ENCODE measurements at regions not wholly inside any gene's neighbourhood (a gene's known extent, or its start where the extent isn't known, plus 50 kb on each side); places are given as distances from the start of the nearest gene placed in this dataset.

DNA sequence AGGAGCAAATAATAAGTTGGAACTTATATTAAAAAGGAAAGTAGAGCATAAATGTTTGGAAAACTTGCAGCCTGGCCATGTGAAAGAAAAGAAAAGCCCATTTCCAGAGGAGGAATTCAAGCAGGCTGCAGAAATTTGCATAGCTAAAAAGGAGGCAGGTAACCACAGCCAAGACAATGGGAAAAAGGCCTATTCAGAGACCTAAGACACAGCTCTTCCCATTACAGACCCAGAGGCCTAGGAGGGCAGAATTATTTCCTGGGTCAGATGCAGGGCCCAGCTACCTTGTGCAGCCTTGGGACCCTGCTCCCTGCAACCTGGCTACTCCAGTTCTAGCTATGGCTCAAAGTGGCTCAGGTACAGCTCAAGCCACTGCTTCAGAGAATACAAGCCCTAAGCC lies 234.6 kb upstream of the BCHE start:
- Histone ChIP-seq H3K9me3 (no peaks in the 10 kb centered on the region), H3K4me1 (no peaks in the 10 kb centered on the region), H3K27me3 (no peaks in the 10 kb centered on the region), H3K36me3 (no peaks in the 10 kb centered on the region), H3K27ac (no peak overlapping the region), H3K4me3 (no peak overlapping the region)
- intact Hi-C loops (cut with DNase I): no loop called here
- no peak for DNase-seq (ENCODE audit: low spot score in 2 of 2)
- TF ChIP-seq, protein P1, sequence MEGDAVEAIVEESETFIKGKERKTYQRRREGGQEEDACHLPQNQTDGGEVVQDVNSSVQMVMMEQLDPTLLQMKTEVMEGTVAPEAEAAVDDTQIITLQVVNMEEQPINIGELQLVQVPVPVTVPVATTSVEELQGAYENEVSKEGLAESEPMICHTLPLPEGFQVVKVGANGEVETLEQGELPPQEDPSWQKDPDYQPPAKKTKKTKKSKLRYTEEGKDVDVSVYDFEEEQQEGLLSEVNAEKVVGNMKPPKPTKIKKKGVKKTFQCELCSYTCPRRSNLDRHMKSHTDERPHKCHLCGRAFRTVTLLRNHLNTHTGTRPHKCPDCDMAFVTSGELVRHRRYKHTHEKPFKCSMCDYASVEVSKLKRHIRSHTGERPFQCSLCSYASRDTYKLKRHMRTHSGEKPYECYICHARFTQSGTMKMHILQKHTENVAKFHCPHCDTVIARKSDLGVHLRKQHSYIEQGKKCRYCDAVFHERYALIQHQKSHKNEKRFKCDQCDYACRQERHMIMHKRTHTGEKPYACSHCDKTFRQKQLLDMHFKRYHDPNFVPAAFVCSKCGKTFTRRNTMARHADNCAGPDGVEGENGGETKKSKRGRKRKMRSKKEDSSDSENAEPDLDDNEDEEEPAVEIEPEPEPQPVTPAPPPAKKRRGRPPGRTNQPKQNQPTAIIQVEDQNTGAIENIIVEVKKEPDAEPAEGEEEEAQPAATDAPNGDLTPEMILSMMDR (IDR thresholded peaks at IDR 0.05): no peak

DNA sequence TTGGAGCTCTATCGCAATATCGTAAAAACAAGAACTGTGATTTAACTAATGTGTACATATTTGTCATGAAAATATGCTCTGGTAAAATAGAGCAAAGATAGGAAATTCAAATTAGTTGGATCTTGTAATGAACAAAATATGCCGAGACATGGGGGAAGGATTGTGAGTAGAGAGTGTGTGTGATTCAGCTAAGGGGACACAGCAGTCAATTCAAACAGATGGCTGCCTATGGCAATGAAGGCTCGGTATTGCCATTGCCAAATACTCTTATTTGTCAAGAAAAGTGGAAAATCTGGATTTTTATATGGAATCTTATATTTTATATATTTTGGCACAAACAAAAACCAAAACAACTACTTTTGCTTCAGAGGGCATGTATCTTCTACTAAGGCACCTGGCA lies 227.3 kb upstream of the BCHE start:
- H3K9me3 ChIP-seq: no peaks in the 10 kb centered on the region
- no peak overlapping the region for H3K27ac ChIP-seq
- TF ChIP-seq, protein P1 (IDR thresholded peaks at IDR 0.05): no peak
- no peak overlapping the region for H3K4me3 ChIP-seq
- H3K36me3 ChIP-seq: no peaks in the 10 kb centered on the region
- H3K27me3 ChIP-seq: no peaks in the 10 kb centered on the region
- intact Hi-C loops (cut with DNase I): no loop called here
- no peaks in the 10 kb centered on the region for H3K4me1 ChIP-seq
- DNase-seq (ENCODE audit: low spot score in 2 of 2): no peak

DNA sequence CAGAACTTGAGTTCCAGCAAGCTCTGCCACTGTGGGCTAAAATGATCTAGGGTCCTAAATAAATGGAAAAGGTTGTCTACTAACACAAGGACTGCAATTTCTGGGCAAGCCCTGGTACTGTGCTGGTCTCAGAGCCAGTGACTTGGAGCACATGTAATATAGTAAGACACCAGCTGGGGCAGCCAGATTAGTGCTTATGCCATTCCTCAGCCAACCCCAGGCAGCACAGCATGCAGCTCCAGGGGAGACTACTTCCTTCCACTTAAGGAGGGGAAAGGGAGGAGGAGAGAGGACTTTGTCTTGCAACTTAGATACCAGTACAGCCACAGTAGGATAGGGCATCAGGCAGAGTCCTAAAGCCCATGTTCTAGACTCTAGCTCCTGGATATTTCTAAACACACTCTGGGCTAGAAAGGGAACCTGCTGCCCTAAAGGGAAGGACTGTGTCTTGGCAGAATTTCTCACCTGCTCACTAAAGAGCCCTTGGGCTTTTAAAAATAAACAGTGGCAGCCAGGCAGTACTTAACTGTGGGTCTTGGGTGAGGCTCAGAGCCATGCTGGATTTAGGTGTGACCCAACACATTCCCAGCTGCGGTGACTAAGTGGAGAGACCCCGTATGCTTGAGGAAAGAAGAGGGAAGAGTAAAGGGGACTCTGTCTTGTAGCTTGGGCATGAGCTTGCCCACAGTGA lies 223.7 kb upstream of the BCHE start:
- H3K27me3 ChIP-seq: no peaks in the 10 kb centered on the region
- H3K9me3 ChIP-seq: no peaks in the 10 kb centered on the region
- TF ChIP-seq, protein P1 (IDR thresholded peaks at IDR 0.05): no peak
- no peak for DNase-seq (ENCODE audit: low spot score in 2 of 2)
- no peaks in the 10 kb centered on the region for H3K4me1 ChIP-seq
- no peaks in the 10 kb centered on the region for H3K36me3 ChIP-seq
- no peak overlapping the region for H3K27ac ChIP-seq
- intact Hi-C loops (cut with DNase I): no loop called here
- H3K4me3 ChIP-seq: no peak overlapping the region

DNA sequence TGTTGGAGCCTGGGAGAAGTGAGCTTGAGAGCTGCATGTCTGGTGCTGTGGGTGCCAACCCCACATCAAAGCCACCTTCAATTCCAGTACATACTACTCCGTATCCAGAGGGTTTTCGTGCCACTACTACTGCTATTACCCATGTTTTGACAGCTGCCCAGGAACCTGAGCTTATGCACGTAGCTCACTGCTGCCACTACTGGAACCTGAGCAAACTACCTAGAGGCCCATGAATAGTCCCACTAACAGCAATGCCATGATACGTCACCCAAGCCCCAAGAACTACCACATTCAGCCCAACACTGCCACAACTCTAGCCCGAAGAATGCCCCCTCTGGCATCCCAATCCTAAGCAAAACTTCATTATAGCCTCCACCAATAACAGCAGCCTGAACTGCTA lies 215.2 kb upstream of the BCHE start:
- H3K9me3 ChIP-seq: no peaks in the 10 kb centered on the region
- H3K4me1 ChIP-seq: no peaks in the 10 kb centered on the region
- intact Hi-C loops (cut with DNase I): no loop called here
- no peak for DNase-seq (ENCODE audit: low spot score in 2 of 2)
- TF ChIP-seq, protein P1 (IDR thresholded peaks at IDR 0.05): no peak
- no peak overlapping the region for H3K27ac ChIP-seq
- no peaks in the 10 kb centered on the region for H3K27me3 ChIP-seq
- no peaks in the 10 kb centered on the region for H3K36me3 ChIP-seq
- no peak overlapping the region for H3K4me3 ChIP-seq

DNA sequence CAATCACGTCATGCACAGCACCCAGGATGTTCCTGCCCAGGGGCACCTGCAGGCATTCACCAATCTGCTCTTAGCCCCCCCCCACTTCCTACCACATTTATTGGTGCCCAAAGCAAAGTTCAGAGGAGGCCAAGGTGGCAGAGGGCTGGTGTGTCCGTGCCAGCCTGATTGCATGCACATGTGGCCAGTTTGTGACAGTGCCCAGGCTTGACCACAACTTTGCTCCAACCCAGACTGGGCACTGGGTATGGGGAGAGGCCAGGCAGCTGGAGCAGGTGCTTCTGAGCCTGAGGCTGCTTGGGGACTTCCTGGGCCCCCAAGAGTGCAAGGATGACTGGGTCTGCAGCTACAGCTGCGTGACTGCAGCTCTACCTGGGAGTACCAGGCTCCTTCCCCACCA lies 192.3 kb upstream of the BCHE start:
- Histone ChIP-seq H3K36me3 (no peaks in the 10 kb centered on the region), H3K27me3 (no peaks in the 10 kb centered on the region), H3K27ac (no peak overlapping the region), H3K4me3 (no peak overlapping the region), H3K9me3 (no peaks in the 10 kb centered on the region), H3K4me1 (no peaks in the 10 kb centered on the region)
- intact Hi-C loops (cut with DNase I): no loop called here
- no peak for DNase-seq (ENCODE audit: low spot score in 2 of 2)
- TF ChIP-seq, protein P1 (IDR thresholded peaks at IDR 0.05): no peak

Data from ascending aorta (tissue), 2 donors.